ENCODE measurements at regions not wholly inside any gene's neighbourhood (a gene's known extent, or its start where the extent isn't known, plus 50 kb on each side); places are given as distances from the start of the nearest gene placed in this dataset.
"Not testable (repeated sequence)": the region's sequence is repeated elsewhere in the genome, so short reads cannot be mapped to it uniquely, and the experiment has no call there.

- no peak for DNase-seq (ENCODE audit: low spot score)
Observed at GRCh38 chr7:121744877-121745276, 128.1 kb upstream of the PTPRZ1 start.

DNA sequence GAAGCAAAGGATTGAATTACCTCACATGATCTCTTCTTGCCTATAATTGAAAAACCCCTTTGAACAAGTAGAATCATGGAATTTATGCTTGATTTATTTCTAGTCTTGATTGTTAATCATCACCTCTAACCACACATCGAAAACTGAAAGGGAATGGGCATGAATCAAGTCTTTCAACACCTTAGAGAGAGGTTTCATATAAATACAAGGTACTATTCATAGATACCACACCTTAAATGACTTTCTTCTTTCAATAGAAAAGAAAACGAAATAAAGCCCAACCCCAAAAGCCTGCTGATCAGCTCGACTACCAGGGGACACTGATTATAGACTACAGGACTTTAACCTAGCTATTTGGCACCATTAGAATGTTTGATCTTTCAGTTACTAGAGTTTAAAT, 128.6 kb upstream of the PTPRZ1 start:
- no peak for DNase-seq (ENCODE audit: low spot score)

GRCh38 chr7:121741896-121742295, 131.1 kb upstream of the PTPRZ1 start:
- peak; percentile 15 for DNase-seq (ENCODE audit: low spot score)

GRCh38 chr7:121739465-121739864, 133.5 kb upstream of the PTPRZ1 start:
- DNase-seq (ENCODE audit: low spot score) = no peak

GRCh38 chr7:121730869-121731268, 142.1 kb upstream of the PTPRZ1 start:
- no peak for DNase-seq (ENCODE audit: low spot score)

DNA sequence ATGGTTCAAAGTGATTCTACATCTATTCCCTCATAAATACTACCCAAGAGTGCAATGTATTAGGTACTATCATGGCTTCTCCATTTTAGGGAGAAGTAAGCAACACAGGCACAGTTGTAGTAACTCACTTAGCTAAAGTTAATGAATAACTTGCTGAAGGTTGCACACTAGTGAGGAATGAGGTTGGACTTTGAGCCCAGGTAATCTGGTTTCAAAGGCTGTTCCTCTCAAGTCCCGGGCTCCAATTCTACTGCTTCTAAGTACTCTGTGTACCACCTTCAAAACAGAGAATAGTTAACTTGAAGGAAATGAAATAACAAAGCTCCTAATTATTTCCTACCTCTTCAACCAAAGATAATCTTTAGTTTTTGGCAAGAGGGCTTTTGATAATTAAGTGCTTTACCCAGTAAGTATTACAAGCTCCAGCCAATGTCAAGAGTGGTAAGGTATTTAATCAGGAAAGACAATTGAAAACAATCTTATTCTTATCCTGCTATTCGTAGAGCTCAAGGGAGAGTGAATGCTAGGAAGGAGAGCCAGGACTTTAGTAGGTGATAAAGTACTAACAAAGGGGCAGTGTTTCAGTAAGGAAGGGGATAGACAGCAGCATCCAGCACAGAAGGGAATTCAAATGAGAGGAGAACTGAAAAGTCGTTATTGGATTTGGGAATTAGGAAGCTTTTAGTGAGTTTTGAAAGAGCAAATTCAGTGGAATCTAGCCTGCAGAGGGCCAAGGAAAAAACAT, 158.2 kb upstream of the PTPRZ1 start:
- peak; percentile 95 for DNase-seq (ENCODE audit: low spot score)

- peak; percentile 69 for DNase-seq (ENCODE audit: low spot score)
Observed at GRCh38 chr7:121712961-121713360, 160.0 kb upstream of the PTPRZ1 start.

DNA sequence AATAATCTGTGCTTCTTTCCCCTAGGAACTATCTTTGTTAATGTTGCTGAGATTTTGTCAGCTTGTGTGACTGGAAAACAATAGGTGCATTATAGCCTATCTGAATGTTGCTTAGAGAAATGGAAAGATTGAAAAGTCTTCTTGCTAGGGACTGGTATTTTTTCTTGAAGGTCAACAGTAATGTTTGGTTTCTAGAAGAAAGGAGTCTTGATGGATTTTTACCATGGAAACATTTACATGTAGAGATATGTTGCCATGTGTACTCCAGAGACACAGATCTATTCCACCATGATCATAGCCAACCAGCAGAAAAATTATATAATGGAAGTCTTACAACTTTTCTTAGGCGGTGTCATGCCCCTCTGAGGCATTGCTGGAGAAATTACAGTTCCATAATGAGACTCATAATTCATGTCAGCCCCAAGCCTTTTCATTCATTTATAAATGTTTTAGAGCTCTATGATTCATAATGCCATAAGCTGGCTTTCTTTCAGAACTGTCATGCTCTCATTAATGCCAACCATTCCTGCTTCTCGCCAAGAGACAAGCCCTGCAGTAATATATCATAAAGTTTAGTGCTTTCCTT, 175.1 kb upstream of the PTPRZ1 start:
- DNase-seq (ENCODE audit: low spot score) = no peak

DNA sequence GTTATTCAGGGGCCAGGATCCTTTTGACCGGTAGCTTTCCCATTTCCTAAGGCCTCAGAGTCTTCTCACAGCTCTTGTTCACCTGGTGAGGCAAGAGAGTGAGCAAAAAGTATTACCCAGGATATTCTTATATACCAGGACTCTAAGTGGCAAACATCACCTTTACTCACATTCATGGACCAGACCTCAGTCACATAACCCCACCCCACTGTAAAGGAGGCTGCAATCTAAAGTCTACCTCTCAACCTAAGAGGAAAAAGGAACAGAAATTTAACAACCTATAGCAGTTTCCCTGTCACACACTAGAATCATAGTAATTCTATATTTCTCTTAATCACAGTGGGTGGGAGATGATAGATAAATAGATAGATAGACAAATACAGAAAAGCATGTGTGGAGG, 176.0 kb upstream of the PTPRZ1 start:
- no peak for DNase-seq (ENCODE audit: low spot score)

- DNase-seq (ENCODE audit: low spot score) = no peak
Observed at GRCh38 chr7:121689749-121690148, 183.2 kb upstream of the PTPRZ1 start.

DNA sequence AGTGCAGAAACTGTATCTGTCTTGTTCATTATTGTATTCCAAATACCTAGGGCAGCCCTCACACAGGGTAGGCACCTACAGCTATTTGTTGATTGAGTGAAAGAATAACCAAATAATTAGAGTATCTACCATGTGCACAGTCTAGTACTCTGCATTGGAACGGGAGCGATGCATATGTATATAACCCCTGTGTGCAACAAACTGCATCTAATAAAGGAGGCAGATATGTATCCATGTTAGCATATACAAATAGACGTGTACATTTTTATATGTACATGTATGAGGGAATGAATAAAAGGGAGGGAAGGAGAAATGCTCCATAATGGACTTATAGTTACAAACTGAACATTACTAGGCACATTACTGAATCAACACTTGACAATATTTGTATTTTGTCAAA, 191.3 kb upstream of the PTPRZ1 start:
- DNase-seq (ENCODE audit: low spot score) = no peak

DNA sequence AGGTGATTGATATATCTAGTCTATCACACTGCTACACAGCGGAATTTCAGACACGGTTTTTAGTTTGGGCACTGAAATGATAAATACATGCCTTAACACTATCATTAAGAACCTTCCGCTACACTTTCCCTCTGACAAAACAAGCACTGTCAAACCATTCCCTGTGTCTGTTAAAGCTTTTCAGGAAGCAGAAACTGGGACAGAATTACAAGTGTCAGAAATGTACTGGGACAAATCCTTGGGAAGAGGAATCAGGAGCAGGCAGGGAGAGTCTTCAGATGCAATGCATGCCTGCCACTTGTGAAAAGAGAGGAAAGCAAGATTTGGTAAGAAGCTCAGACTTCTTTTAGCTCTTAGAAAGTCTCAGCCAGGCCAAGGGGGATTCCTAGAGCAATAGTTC, 196.8 kb upstream of the PTPRZ1 start:
- DNase-seq (ENCODE audit: low spot score) = no peak

GRCh38 chr7:121674455-121674854, 198.5 kb upstream of the PTPRZ1 start:
- DNase-seq (ENCODE audit: low spot score) = not testable (repeated sequence)

DNA sequence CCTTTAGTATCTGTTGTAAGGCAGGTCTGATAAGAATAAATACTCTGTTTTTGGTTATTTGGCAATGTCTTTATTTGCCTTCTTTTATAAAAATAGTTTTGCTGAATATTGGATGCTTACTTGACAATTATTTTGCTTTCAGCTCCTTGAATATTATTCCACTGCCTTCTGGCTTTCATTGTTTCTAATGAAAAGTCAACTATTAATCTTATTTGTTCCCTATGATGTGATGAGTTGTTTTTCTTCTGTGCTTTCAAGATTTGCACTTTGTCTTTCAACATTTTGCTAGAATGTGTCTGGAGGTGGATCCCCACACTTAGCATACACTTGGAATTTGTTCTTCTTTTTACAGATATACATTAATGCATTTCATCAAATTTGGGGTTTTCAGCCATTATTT, 203.8 kb upstream of the PTPRZ1 start:
- DNase-seq (ENCODE audit: low spot score) = no peak

- DNase-seq (ENCODE audit: low spot score) = no peak
Observed at GRCh38 chr7:121666306-121666705, 206.7 kb upstream of the PTPRZ1 start.

GRCh38 chr7:121643320-121643719, 229.6 kb upstream of the PTPRZ1 start:
- no peak for DNase-seq (ENCODE audit: low spot score)

DNA sequence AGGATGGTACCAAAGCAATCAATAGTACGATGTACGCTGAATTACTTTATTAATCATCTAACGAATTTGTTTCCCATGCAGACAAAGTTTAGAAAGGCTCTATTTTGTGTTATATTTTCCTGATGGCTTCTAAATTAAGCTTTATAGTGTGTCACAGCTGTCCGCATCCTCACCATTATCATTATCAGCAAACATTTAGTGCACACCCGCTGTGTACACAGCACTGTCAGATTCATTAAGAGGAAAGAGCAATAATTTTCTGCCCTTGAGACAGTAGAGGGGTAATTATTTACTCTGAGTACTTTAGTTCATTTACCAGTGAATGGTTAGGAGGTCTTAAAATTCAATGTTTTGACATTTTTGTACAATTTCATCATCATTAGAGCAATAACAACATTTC, 233.3 kb upstream of the PTPRZ1 start:
- DNase-seq (ENCODE audit: low spot score) = no peak

DNA sequence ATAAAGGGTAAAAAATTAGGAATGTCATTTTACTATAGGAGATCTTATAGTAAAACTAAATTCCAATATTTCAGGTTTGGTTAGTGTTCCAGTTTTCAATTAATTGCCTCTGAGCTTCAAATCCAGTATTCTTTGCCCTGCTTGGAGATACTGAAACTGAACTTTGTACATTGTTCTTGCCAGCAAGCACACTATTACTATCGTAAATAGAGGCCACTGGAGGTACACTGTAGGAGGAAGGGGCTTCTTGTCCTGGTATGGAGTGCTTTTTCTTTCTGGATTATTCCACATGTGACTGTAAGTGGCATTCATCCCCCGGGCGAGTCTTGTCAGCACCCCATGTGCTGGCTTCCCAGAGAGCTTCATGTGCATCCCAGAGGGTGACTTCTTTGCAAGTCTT, 234.7 kb upstream of the PTPRZ1 start:
- no peak for DNase-seq (ENCODE audit: low spot score)

GRCh38 chr7:121634356-121634755, 238.2 kb upstream of the FAM3C start:
- DNase-seq (ENCODE audit: low spot score) = no peak

DNA sequence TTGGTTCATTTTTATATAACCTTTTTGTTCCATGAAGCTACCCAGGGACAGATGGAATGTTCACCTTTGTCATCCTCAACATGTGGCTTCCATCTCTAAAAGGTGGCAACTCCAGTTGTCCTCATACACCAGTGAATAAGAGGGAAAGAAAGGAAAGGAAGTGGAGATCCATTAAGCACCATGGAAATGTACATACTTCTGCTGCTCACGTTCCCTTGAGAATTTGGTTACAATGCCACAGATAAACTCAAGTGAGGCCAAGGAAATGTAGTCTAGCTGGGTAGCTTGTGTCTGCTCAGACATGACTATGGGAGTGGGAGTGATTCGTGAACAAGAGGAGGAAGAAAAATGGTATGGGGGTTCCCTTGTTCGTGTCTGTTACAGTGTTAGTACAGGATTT, 237.1 kb upstream of the FAM3C start:
- DNase-seq (ENCODE audit: low spot score) = no peak

- DNase-seq (ENCODE audit: low spot score) = no peak
Observed at GRCh38 chr7:121624958-121625357, 228.8 kb upstream of the FAM3C start.

GRCh38 chr7:121623130-121623872, 227.2 kb upstream of the FAM3C start:
- no peak for DNase-seq (ENCODE audit: low spot score)

- DNase-seq (ENCODE audit: low spot score) = no peak
Observed at GRCh38 chr7:121621937-121622336, 225.8 kb upstream of the FAM3C start.

Measured in HT-29 (cell line).